ENCODE measurements at regions not wholly inside any gene's neighbourhood (a gene's known extent, or its start where the extent isn't known, plus 50 kb on each side); places are given as distances from the start of the nearest gene placed in this dataset.

GRCh38 chr22:49372530-49373288 lies 455.0 kb downstream of the BRD1 start:
- no peak overlapping the region for H3K27ac Mint-ChIP-seq
- ATAC-seq, result peak; percentile 86

More at GRCh38 chr22:49372530-49373288, 455.0 kb downstream of the BRD1 start:
- TF ChIP-seq ZNF462 (CRISPR knock-in tag; IDR thresholded peaks at IDR 0.05), result 0 out of 2 replicates have a peak, but pooled peaks have one; percentile 31
- TF ChIP-seq EZH2 (IDR thresholded peaks at IDR 0.05; ENCODE audit: low read depth, unreplicated experiment), result no peak
- Histone ChIP-seq H2AFZ (no peak overlapping the region), H3K79me2 (replicated peaks; ENCODE audit: insufficient read depth) (no peaks in the 10 kb centered on the region), H3K4me3 (no peak overlapping the region), H3K36me3 (ENCODE audit: insufficient read depth) (0 out of 2 replicates have a peak, but pooled peaks cover 4% of the 10 kb centered on the region), H3K27ac (ENCODE audit: low read depth) (no peak overlapping the region), H3K9me2 (ENCODE audit: insufficient read depth) (no peaks in the 10 kb centered on the region), H3F3A (replicated peaks; ENCODE audit: low read depth) (no peaks in the 10 kb centered on the region), H4K20me1 (replicated peaks; ENCODE audit: insufficient read depth) (no peaks in the 10 kb centered on the region), H3K27me3 (ENCODE audit: insufficient read depth) (no peaks in the 10 kb centered on the region), H3K4me1 (ENCODE audit: insufficient read depth) (no peaks in the 10 kb centered on the region), H3K4me2 (no peak overlapping the region)
- Mint-ChIP-seq H3K9me3 (no peaks in the 10 kb centered on the region), H3K4me1 (peaks cover 12% of the 10 kb centered on the region), H3K4me3 (no peak overlapping the region), H3K36me3 (ENCODE audit: low read depth) (no peaks in the 10 kb centered on the region), H3K27me3 (ENCODE audit: insufficient read depth, low read depth, poor library complexity) (peaks cover 6% of the 10 kb centered on the region)
- DNase-seq (ENCODE audit: low spot score), result no peak

Measured in GM23338 (cell line).